Thyroid gland (tissue), 4 donors: ENCODE measurements at regions not wholly inside any gene's neighbourhood (a gene's known extent, or its start where the extent isn't known, plus 50 kb on each side); places are given as distances from the start of the nearest gene placed in this dataset.

Source experiments
- POLR2A ChIP-seq, 2 donors: fragments of 450-650 bp; IDR thresholded peaks; one replicate each; pipeline ENCODE4 v1.6.1; 2017; ENCODE audit warnings: antibody characterized with exemption in 2 of 2, mild to moderate bottlenecking in 2 of 2, moderate library complexity in 1 of 2
- TF ChIP-seq, protein P1 (sequence below), 6 experiments: fragments of 200-600 bp in 3 of 6; fragments of 450-650 bp in 3 of 6; sonication (generic) in 3 of 6; IDR thresholded peaks; one replicate each; pipeline ENCODE4 v1.5.1; 2016 to 2019; ENCODE audit warnings: antibody characterized with exemption in 6 of 6, mild to moderate bottlenecking in 2 of 6, inconsistent platforms in 1 of 6, moderate library complexity in 1 of 6

GRCh38 chr14:101109347-101109638 is 205.8 kb upstream of the RTL1 start:
- TF ChIP-seq, protein P1, sequence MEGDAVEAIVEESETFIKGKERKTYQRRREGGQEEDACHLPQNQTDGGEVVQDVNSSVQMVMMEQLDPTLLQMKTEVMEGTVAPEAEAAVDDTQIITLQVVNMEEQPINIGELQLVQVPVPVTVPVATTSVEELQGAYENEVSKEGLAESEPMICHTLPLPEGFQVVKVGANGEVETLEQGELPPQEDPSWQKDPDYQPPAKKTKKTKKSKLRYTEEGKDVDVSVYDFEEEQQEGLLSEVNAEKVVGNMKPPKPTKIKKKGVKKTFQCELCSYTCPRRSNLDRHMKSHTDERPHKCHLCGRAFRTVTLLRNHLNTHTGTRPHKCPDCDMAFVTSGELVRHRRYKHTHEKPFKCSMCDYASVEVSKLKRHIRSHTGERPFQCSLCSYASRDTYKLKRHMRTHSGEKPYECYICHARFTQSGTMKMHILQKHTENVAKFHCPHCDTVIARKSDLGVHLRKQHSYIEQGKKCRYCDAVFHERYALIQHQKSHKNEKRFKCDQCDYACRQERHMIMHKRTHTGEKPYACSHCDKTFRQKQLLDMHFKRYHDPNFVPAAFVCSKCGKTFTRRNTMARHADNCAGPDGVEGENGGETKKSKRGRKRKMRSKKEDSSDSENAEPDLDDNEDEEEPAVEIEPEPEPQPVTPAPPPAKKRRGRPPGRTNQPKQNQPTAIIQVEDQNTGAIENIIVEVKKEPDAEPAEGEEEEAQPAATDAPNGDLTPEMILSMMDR (IDR thresholded peaks at IDR 0.05) = no peak
- TF ChIP-seq POLR2A (IDR thresholded peaks at IDR 0.05) = no peak
